ENCODE measurements at regions not wholly inside any gene's neighbourhood (a gene's known extent, or its start where the extent isn't known, plus 50 kb on each side); places are given as distances from the start of the nearest gene placed in this dataset.
"Not testable (repeated sequence)": the region's sequence is repeated elsewhere in the genome, so short reads cannot be mapped to it uniquely, and the experiment has no call there.

GRCh38 chr2:16088035-16088801 lies 147.9 kb downstream of the MYCN start:
- TF ChIP-seq CTCF (IDR thresholded peaks at IDR 0.05; ENCODE audit: low read depth, low read length): no peak
- DNase-seq (ENCODE audit: extremely low read depth, low read depth): no peak

DNA sequence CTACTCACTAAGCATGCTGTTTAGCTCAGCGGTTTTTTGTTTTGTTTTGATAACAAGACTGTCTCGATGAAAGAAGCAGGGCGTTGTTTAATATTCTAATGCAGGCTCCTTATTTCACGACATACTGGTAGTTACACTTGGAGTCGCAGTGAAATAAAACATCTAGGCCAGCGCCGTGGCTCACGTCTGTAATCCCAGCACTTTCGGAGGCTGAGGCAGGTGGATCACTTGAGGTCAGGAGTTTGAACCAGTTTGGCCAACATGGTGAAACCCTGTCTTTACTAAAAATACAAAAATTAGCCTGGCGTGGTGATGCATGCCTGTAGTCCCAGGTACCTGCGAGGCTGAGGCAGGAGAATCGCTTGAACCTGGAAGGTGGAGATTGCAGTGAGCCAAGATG lies 145.8 kb downstream of the MYCN start:
- not testable (repeated sequence) for DNase-seq (ENCODE audit: extremely low read depth, low read depth)

DNA sequence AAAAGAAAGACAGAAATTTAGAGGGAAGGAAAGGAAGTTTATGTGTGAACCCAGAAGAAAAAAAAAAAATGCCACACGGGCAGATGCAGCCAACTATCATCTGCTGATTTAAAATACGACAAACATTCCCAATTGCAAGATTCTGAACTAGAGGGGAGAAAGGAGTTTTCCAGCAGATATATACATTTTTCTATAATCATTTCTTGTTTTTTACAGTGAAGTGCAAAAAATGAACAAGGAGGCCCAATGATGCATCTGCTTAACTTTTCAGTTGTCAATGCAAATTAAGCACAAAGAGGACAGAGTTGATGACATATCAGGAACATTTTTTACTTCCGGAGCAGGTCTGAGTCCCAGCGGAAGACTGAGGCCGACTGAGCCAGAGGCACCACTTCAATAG lies 144.7 kb downstream of the MYCN start:
- no peak for TF ChIP-seq CTCF (IDR thresholded peaks at IDR 0.05; ENCODE audit: low read depth, low read length)
- no peak for DNase-seq (ENCODE audit: extremely low read depth, low read depth)

DNA sequence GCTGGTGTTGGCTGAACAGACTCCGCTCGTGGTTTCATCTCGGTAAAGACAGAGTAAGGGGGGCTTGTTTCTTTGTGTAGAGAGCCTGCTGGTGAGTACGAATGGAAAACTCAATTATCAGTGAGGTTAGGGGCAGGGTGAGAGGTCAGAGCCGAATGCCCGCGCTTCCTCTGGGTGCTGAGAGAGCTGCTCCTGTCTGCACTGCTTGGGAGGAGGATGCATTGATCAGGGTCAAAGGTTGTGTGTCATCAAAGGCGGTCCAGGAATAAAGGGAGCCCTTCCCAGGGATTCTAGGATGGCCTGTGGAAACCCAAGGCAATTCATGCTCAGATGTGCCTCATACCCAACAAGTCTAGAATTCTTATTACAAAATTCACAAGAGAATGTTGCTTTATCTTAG lies 143.9 kb downstream of the MYCN start:
- DNase-seq (ENCODE audit: extremely low read depth, low read depth): no peak
- no peak for TF ChIP-seq CTCF (IDR thresholded peaks at IDR 0.05; ENCODE audit: low read depth, low read length)

- no peak for TF ChIP-seq CTCF (IDR thresholded peaks at IDR 0.05; ENCODE audit: low read depth, low read length)
- no peak for DNase-seq (ENCODE audit: extremely low read depth, low read depth)
Measured at GRCh38 chr2:16082276-16082675, 141.9 kb downstream of the MYCN start.

DNA sequence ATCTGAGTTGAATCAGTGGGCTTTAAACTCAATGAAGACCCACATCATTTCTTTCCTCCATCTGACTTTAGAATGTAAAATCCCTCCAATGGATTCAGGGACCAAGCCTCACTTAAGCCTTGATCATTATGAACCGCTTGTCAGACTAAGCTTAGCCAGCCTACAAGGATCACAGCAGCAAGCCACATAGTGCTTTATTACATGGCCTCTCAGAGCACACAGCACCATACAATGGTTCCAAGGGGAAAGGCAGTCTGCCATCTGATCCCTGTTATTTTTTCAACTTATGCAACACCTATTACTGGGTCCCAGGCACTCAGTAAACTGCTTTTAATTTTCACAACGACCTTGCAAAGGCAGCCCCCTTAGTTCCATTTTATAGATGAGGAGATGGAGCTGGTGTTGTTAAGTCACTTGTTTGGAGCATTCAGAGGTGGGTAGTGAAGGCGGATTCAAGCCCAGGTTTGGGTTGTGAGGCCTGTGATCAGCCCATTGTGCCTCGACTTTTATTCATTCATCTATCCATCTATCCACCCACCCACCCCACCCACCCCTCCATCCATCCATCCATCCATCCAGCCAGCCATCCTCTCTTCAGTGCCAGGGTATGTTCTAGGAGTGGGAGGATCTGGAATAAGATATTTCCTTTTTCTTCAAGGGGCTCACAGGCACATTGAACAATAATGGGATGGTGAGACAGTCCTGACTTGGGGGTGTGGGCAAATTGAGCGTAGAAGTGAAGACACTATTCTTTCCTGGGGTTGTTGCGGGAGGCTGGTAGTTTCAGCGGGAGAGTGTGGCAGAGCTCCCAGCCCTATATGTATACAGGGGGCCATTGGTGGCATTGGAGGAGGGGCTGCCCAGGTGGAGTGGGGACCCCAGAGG lies 141.2 kb downstream of the MYCN start:
- no peak for TF ChIP-seq CTCF (IDR thresholded peaks at IDR 0.05; ENCODE audit: low read depth, low read length)
- no peak for DNase-seq (ENCODE audit: extremely low read depth, low read depth)

- DNase-seq (ENCODE audit: extremely low read depth, low read depth): no peak
- no peak for TF ChIP-seq CTCF (IDR thresholded peaks at IDR 0.05; ENCODE audit: low read depth, low read length)
Measured at GRCh38 chr2:16080516-16080915, 140.2 kb downstream of the MYCN start.
